Liver (tissue), 3 donors: ENCODE measurements at regions not wholly inside any gene's neighbourhood (a gene's known extent, or its start where the extent isn't known, plus 50 kb on each side); places are given as distances from the start of the nearest gene placed in this dataset.

ENCODE experiments used
- CTCF ChIP-seq: fragments of 150-350 bp; IDR thresholded peaks from 2 replicates; pipeline ENCODE4 v1.5.1; 2017; ENCODE audit warnings: improper control_type of control experiment, low read depth, low read length; ENCODE audit not compliant: missing input control
- EGR1 ChIP-seq, 2 donors: IDR thresholded peaks; 2 replicates each; pipeline ENCODE4 v1.6.1; 2016 to 2018; ENCODE audit warnings: antibody characterized with exemption in 2 of 2, low read depth in 2 of 2
- HNF4G ChIP-seq: IDR thresholded peaks from 2 replicates; pipeline ENCODE4 v1.6.1; 2016; ENCODE audit warnings: antibody characterized with exemption
- MAX ChIP-seq: IDR thresholded peaks from 2 replicates; pipeline ENCODE4 v1.6.1; 2016; ENCODE audit warnings: antibody characterized with exemption
- NR2F2 ChIP-seq: IDR thresholded peaks from 2 replicates; pipeline ENCODE4 v1.6.1; 2016; ENCODE audit warnings: antibody characterized with exemption
- RAD21 ChIP-seq, 2 donors: IDR thresholded peaks; 2 replicates each; pipeline ENCODE4 v1.6.1; 2016; ENCODE audit warnings: antibody characterized with exemption in 2 of 2, mild to moderate bottlenecking in 2 of 2
- SP1 ChIP-seq: IDR thresholded peaks from 2 replicates; pipeline ENCODE4 v1.6.1; 2018; ENCODE audit warnings: antibody characterized with exemption, mild to moderate bottlenecking
- YY1 ChIP-seq: IDR thresholded peaks from 2 replicates; pipeline ENCODE4 v1.6.1; 2016; ENCODE audit warnings: antibody characterized with exemption, mild to moderate bottlenecking
- ZBTB33 ChIP-seq: IDR thresholded peaks from 2 replicates; pipeline ENCODE4 v1.6.1; 2016; ENCODE audit warnings: antibody characterized with exemption
- donor health status: healthy.
- donor health status: healthy.

- TF ChIP-seq RAD21 (IDR thresholded peaks at IDR 0.05) (no peak), CTCF (no peak), NR2F2 (no peak), MAX (no peak), HNF4G (no peak), YY1 (no peak), ZBTB33 (no peak), EGR1 (IDR thresholded peaks at IDR 0.05; ENCODE audit: low read depth in 2 of 2) (no peak), SP1 (no peak)
Measured at GRCh38 chr15:61682891-61683735, 377.1 kb downstream of the VPS13C start.
